Karpas-422 (cell line): ENCODE measurements at regions not wholly inside any gene's neighbourhood (a gene's known extent, or its start where the extent isn't known, plus 50 kb on each side); places are given as distances from the start of the nearest gene placed in this dataset.
"Not testable (repeated sequence)": the region's sequence is repeated elsewhere in the genome, so short reads cannot be mapped to it uniquely, and the experiment has no call there.

Source experiments
- DNase-seq: peaks from one replicate; pipeline ENCODE4 v3.0.0-alpha.2; 2015
- H2AFZ ChIP-seq: fragments of 200-600 bp; sonication (generic); 2 replicates; pipeline ENCODE4 v1.6.1; 2014; ENCODE audit warnings: antibody characterized with exemption, low read length, mixed read lengths
- H3K27ac ChIP-seq: fragments of 200-600 bp; sonication (generic); 2 replicates; pipeline ENCODE4 v1.5.1; 2014; ENCODE audit warnings: mild to moderate bottlenecking, low read length, moderate library complexity
- H3K27me3 ChIP-seq: fragments of 200-600 bp; sonication (generic); 2 replicates; pipeline ENCODE4 v1.6.1; 2014; ENCODE audit warnings: low read length, mixed read lengths
- H3K36me3 ChIP-seq: fragments of 200-600 bp; sonication (generic); 2 replicates; pipeline ENCODE4 v1.6.1; 2014; ENCODE audit warnings: low read length, mixed read lengths; ENCODE audit not compliant: insufficient read depth
- H3K4me1 ChIP-seq: fragments of 200-600 bp; sonication (generic); 2 replicates; pipeline ENCODE4 v1.6.1; 2014; ENCODE audit warnings: mild to moderate bottlenecking, low read length, mixed read lengths
- H3K4me2 ChIP-seq: fragments of 200-600 bp; sonication (generic); 2 replicates; pipeline ENCODE4 v1.6.1; 2014; ENCODE audit warnings: low read length, low read depth, mild to moderate bottlenecking; ENCODE audit not compliant: poor library complexity, severe bottlenecking
- H3K4me3 ChIP-seq: fragments of 200-600 bp; sonication (generic); 2 replicates; pipeline ENCODE4 v1.5.1; 2014; ENCODE audit warnings: mild to moderate bottlenecking, antibody characterized with exemption, low read length, mixed read lengths
- H3K79me2 ChIP-seq: fragments of 200-600 bp; sonication (generic); 2 replicates; pipeline ENCODE4 v1.6.1; 2014; ENCODE audit warnings: mild to moderate bottlenecking, low read length, mixed read lengths
- H3K9ac ChIP-seq: fragments of 200-600 bp; sonication (generic); 2 replicates; pipeline ENCODE4 v1.6.0; 2014; ENCODE audit warnings: low read length
- H3K9me2 ChIP-seq: fragments of 200-600 bp; sonication (generic), shearing (Covaris generic); replicated peaks from 2 replicates; pipeline ENCODE4 v1.6.0; 2014; ENCODE audit warnings: mild to moderate bottlenecking, low read length, moderate library complexity; ENCODE audit not compliant: insufficient read depth
- H3K9me3 ChIP-seq: fragments of 300-700, 200-600 bp; sonication (generic); 2 replicates; pipeline ENCODE4 v1.6.1; 2014; ENCODE audit warnings: low read length, mixed read lengths
- H4K20me1 ChIP-seq: fragments of 200-600 bp; sonication (generic); 2 replicates; pipeline ENCODE4 v1.6.1; 2014; ENCODE audit warnings: mild to moderate bottlenecking, antibody characterized with exemption, low read length, low read depth; ENCODE audit not compliant: insufficient read depth

DNA sequence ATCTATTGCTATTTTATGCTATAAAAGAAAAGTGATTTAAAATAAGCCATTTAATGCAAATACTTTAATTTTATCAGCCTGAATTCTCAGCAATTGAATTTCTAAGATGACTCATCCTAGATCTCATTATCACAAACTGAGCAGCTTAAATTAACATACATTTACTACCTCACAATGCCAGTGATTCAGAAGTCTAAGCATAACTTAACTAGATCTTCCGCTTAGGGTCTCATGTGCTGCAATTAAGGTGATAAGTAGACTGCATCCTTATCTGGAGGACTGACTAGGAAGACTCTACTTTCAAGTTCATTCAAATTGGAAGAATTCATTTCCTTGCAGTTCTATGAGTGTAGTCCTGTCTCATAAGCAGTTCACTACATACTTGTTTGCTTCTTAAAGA is 286.6 kb downstream of the COL11A1 start:
- Histone ChIP-seq H4K20me1 (no peaks in the 10 kb centered on the region), H3K4me2 (no peak overlapping the region), H3K27me3 (no peaks in the 10 kb centered on the region), H3K27ac (no peak overlapping the region), H3K79me2 (no peaks in the 10 kb centered on the region), H3K4me1 (no peaks in the 10 kb centered on the region), H2AFZ (no peak overlapping the region), H3K36me3 (no peaks in the 10 kb centered on the region), H3K4me3 (no peak overlapping the region), H3K9me3 (peaks cover 5% of the 10 kb centered on the region), H3K9ac (no peak overlapping the region), H3K9me2 (no peaks in the 10 kb centered on the region)
- DNase-seq: no peak

DNA sequence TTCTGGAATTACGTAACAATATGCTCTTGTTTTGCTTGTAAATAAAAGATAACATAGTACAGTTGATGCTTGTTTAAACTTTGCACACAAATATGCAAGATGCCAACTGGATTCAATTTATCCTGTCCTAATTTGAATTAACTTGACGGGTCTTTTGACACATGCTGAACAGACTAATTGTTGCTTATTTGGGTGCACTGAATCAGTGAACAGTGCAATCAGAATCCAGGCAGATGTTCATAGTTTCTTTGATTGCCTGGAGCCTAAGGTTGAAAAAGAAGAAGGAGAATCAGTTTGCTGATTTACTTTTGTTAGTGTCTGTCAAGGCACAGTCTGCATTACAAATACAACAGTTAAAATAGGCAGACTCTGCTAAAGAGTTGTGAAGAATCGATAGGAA is 307.9 kb downstream of the COL11A1 start:
- H4K20me1 ChIP-seq: no peaks in the 10 kb centered on the region
- H3K27ac ChIP-seq: no peak overlapping the region
- H3K9me3 ChIP-seq: peaks cover 6% of the 10 kb centered on the region; the same call in 1 of the 2 replicates
- no peak for DNase-seq
- H3K36me3 ChIP-seq: no peaks in the 10 kb centered on the region
- H3K9ac ChIP-seq: no peak overlapping the region
- no peaks in the 10 kb centered on the region for H3K27me3 ChIP-seq
- H3K4me2 ChIP-seq: no peak overlapping the region
- H3K79me2 ChIP-seq: no peaks in the 10 kb centered on the region
- H3K4me3 ChIP-seq: no peak overlapping the region
- H3K9me2 ChIP-seq: no peaks in the 10 kb centered on the region
- no peaks in the 10 kb centered on the region for H3K4me1 ChIP-seq
- H2AFZ ChIP-seq: no peak overlapping the region

DNA sequence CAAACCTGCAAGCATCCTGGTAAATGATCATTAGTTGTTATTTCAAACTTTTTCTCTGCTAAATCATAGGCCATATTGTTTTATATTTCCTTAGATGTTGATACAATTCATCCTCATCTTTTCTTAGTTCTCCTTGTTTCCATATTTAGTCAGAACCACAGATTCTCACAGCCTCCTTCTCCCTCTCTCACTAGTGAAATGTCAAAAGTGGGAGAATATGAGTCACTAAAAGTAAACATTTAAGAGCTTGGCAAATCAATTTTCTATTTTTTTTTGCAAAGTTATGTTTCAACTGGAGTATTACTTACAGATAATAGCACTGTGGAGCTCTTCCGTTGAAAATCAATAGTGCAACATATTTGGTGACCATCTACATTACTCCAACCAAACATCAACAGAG is 308.8 kb downstream of the COL11A1 start:
- no peak for DNase-seq
- H3K9ac ChIP-seq: no peak overlapping the region
- no peak overlapping the region for H3K4me3 ChIP-seq
- H3K79me2 ChIP-seq: no peaks in the 10 kb centered on the region
- H3K4me1 ChIP-seq: no peaks in the 10 kb centered on the region
- H3K9me3 ChIP-seq: peaks cover 6% of the 10 kb centered on the region; the same call in 1 of the 2 replicates
- H3K4me2 ChIP-seq: no peak overlapping the region
- no peaks in the 10 kb centered on the region for H4K20me1 ChIP-seq
- no peaks in the 10 kb centered on the region for H3K27me3 ChIP-seq
- H2AFZ ChIP-seq: no peak overlapping the region
- H3K9me2 ChIP-seq: no peaks in the 10 kb centered on the region
- no peaks in the 10 kb centered on the region for H3K36me3 ChIP-seq
- no peak overlapping the region for H3K27ac ChIP-seq

DNA sequence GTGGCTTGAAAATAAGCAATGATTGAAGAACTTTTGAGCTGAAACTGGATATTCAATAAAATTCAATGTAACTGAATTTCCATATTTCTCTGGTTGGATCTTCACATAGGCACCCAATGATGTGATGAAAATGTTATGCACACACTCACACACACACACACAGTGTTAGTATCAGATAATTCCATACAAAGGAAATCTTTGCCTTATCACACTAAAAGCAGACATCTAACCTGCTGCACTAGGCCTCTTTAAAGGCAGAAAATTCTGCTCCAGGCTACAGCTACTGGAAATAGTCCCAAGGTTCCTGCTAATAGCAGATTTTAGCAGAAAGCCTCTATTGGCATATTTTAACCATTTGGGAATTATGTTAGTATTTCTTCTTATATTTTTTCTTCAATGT is 309.6 kb downstream of the COL11A1 start:
- no peak overlapping the region for H2AFZ ChIP-seq
- no peaks in the 10 kb centered on the region for H3K9me2 ChIP-seq
- H3K27me3 ChIP-seq: no peaks in the 10 kb centered on the region
- no peak overlapping the region for H3K9ac ChIP-seq
- peaks cover 6% of the 10 kb centered on the region; the same call in 1 of the 2 replicates for H3K9me3 ChIP-seq
- no peaks in the 10 kb centered on the region for H3K4me1 ChIP-seq
- no peak overlapping the region for H3K27ac ChIP-seq
- DNase-seq: no peak
- H3K4me2 ChIP-seq: no peak overlapping the region
- no peaks in the 10 kb centered on the region for H3K79me2 ChIP-seq
- no peaks in the 10 kb centered on the region for H4K20me1 ChIP-seq
- no peaks in the 10 kb centered on the region for H3K36me3 ChIP-seq
- H3K4me3 ChIP-seq: no peak overlapping the region

DNA sequence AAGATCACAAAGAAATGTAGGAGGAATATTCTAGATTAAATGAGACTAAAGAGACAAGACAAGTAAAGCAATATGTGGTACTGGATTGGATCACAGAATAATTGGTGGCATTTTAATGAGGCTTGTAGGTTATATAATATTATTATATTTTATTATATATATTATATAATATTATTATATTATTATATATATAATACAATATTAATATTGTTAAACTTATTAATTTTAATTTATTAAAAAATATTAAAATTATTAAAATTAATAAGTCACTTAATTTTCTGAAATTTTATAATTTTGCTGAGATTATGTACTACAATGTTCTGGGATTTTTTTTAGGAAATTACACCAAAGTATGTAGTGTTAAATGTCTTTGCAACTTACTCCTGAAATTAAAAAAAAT is 311.9 kb downstream of the COL11A1 start:
- Histone ChIP-seq H3K4me2 (no peak overlapping the region), H3K79me2 (no peaks in the 10 kb centered on the region), H3K36me3 (no peaks in the 10 kb centered on the region), H3K4me1 (no peaks in the 10 kb centered on the region), H3K27me3 (no peaks in the 10 kb centered on the region), H3K9me3 (peaks cover 9% of the 10 kb centered on the region; the same call in 1 of the 2 replicates), H4K20me1 (no peaks in the 10 kb centered on the region), H3K9ac (no peak overlapping the region), H2AFZ (no peak overlapping the region), H3K27ac (no peak overlapping the region), H3K9me2 (no peaks in the 10 kb centered on the region), H3K4me3 (no peak overlapping the region)
- DNase-seq: no peak

DNA sequence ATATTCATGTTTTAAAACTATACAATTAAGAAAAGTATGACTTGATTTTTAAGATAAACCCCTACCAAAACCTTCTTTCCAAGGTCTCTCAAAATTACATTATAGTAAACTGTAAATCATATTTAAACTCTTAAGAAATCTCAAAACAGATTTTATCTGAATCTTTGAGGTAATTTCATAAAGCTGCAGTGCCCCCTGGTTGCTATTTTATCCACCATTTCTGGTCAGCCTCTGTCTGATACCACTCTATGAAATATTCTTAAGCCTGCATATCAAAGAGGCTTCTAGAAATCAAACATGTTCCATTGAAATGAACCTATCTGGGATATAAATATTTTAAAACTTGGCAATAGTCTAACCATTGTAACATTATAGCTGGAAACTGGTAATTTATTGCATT is 317.3 kb downstream of the COL11A1 start:
- H3K9me3 ChIP-seq: peaks cover 7% of the 10 kb centered on the region; the same call in 1 of the 2 replicates
- H3K36me3 ChIP-seq: no peaks in the 10 kb centered on the region

DNA sequence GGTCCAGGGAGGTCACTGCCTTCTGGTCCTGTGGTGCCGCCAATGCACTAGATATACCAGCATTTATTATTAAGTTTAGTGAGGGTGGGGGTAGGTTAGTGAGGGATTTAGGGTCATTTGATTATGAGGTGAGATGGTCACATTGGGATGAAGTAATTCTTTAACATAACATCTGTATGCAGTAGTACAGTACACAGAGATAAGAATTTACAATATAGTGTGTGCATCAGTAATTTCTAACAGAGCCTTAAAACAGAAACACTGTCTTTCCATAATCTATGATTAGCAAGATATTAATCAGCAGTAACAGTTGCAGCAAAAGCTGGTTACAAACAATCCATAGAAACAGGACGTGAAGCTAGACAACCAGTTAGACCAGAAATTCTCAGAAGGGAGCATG is 318.4 kb downstream of the COL11A1 start:
- H3K4me1 ChIP-seq, DNase-seq, H2AFZ ChIP-seq, H3K27ac ChIP-seq, H3K27me3 ChIP-seq, H3K4me3 ChIP-seq, H3K79me2 ChIP-seq, H3K36me3 ChIP-seq, H3K9me2 ChIP-seq, H3K9ac ChIP-seq, H3K4me2 ChIP-seq, H4K20me1 ChIP-seq: not testable (repeated sequence)
- peaks cover 10% of the 10 kb centered on the region; the same call in 1 of the 2 replicates for H3K9me3 ChIP-seq

More for the DNA sequence above, 317.3 kb downstream of the COL11A1 start:
- Histone ChIP-seq H3K4me3 (no peak overlapping the region), H4K20me1 (no peaks in the 10 kb centered on the region), H3K27me3 (no peaks in the 10 kb centered on the region), H3K79me2 (no peaks in the 10 kb centered on the region), H3K9ac (no peak overlapping the region), H3K9me2 (no peaks in the 10 kb centered on the region), H3K27ac (no peak overlapping the region), H3K4me1 (no peaks in the 10 kb centered on the region), H2AFZ (no peak overlapping the region), H3K4me2 (no peak overlapping the region)
- DNase-seq: no peak

DNA sequence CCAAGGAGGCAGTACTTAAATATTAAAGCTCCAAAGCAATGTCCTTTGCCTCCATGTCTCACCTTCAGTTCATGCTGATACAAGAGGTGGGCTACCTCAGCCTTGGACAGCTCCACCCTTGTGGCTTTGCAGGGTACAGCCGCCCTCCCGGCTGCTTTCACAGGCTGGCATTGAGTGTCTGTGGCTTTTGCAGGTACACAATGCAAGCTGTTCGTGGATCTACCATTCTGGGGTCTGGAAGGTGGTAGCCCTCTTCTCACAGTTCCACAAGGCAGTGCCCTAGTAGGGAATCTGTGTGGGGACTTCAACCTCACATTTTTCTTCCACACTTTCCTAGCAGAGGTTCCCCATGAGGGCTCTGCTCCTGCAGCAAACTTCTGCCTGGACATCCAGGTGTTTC is 324.8 kb downstream of the COL11A1 start:
- no peaks in the 10 kb centered on the region for H3K9me2 ChIP-seq
- H3K4me3 ChIP-seq: no peak overlapping the region
- no peaks in the 10 kb centered on the region for H3K4me1 ChIP-seq
- DNase-seq: no peak
- H4K20me1 ChIP-seq: no peaks in the 10 kb centered on the region
- no peak overlapping the region for H3K27ac ChIP-seq
- H3K4me2 ChIP-seq: no peak overlapping the region
- H3K79me2 ChIP-seq: no peaks in the 10 kb centered on the region
- H3K36me3 ChIP-seq: no peaks in the 10 kb centered on the region
- no peak overlapping the region for H3K9ac ChIP-seq
- no peak overlapping the region for H2AFZ ChIP-seq
- H3K9me3 ChIP-seq: peaks cover 15% of the 10 kb centered on the region
- H3K27me3 ChIP-seq: no peaks in the 10 kb centered on the region

DNA sequence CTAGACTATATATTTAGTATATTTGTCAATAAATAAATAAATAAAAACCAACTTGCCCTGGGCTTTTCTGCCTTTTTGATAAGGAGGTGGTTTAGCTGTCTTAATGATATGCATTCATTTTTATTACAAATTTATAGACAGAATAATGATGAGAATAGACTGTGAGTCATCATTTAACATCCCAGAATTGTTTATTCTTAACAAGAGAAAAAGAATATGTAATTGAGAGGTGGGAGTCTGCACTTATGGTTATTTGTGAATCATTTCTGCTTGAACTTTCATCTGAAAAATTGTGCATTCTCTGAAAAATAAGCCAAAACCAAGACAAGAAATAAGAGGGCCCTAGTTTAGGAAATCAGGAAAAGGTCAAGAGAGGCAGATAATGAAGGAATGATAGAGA is 326.2 kb downstream of the COL11A1 start:
- H2AFZ ChIP-seq: no peak overlapping the region
- no peaks in the 10 kb centered on the region for H3K27me3 ChIP-seq
- H3K4me1 ChIP-seq: no peaks in the 10 kb centered on the region
- no peaks in the 10 kb centered on the region for H3K36me3 ChIP-seq
- no peak overlapping the region for H3K27ac ChIP-seq
- no peak for DNase-seq
- no peak overlapping the region for H3K9ac ChIP-seq
- H4K20me1 ChIP-seq: no peaks in the 10 kb centered on the region
- no peak overlapping the region for H3K4me3 ChIP-seq
- no peaks in the 10 kb centered on the region for H3K9me2 ChIP-seq
- no peaks in the 10 kb centered on the region for H3K79me2 ChIP-seq
- H3K9me3 ChIP-seq: peaks cover 15% of the 10 kb centered on the region
- no peak overlapping the region for H3K4me2 ChIP-seq
